Pancreas (tissue), 10 donors: ENCODE measurements at regions not wholly inside any gene's neighbourhood (a gene's known extent, or its start where the extent isn't known, plus 50 kb on each side); places are given as distances from the start of the nearest gene placed in this dataset.

Experiments
- ATAC-seq, 4 donors: fragments of 200-7000 bp; cut with Tn5 transposase; one replicate each; pipeline versions ENCODE4 v1.8.0 to v1.9.1; 2020; ENCODE audit warnings: mild to moderate bottlenecking in 4 of 4, moderate library complexity in 4 of 4
- DNase-seq, 6 donors: peaks; one replicate each; pipeline ENCODE4 v3.0.0-alpha.2; 2020
- FAIRE-seq: peaks from 2 replicates; lab custom pipeline; 2012; peaks lifted over from hg19 to GRCh38; lab: Jason Lieb, UNC
- H3K27ac ChIP-seq, 4 donors: fragments of 200-600 bp; sonication (generic); 1 replicate in 3 of 4; 2 replicates in 1 of 4; pipeline versions ENCODE4 v1.5.0 to v1.8.0; 2020
- H3K27me3 ChIP-seq, 4 donors: fragments of 200-600 bp; one replicate each; pipeline ENCODE4 v1.8.0; 2021
- H3K36me3 ChIP-seq, 3 donors: fragments of 200-600 bp; sonication (generic) in 1 of 3; one replicate each; pipeline versions ENCODE4 v1.5.0 to v1.8.0; 2020 to 2021
- H3K4me1 ChIP-seq, 3 donors: fragments of 200-600 bp; one replicate each; pipeline ENCODE4 v1.8.0; 2021
- H3K4me3 ChIP-seq, 4 donors: fragments of 200-600 bp; sonication (generic) in 2 of 4; one replicate each; pipeline versions ENCODE4 v1.5.0 to v1.8.0; 2020 to 2021
- H3K9me3 ChIP-seq, 4 donors: fragments of 200-600 bp; one replicate each; pipeline ENCODE4 v1.8.0; 2021
- WGBS, 2 donors: extraction: QIAGEN DNeasy Blood & Tissue Kit; methylation state at CpG; one replicate each; pipeline ENCODE4 v1.1.7; 2013; 5-methylcytosine and 5-hydroxymethylcytosine counted together
- intact Hi-C, 3 donors: fragments of 100-400 bp; cut with DNase I; formaldehyde crosslinking; loops; one replicate each; pipeline versions ENCODE4 v1.11.1 to v1.14.2; 2022
- TF ChIP-seq, protein P1 (sequence below), 4 donors: fragments of 200-600 bp; sonication (generic) in 3 of 4; IDR thresholded peaks; one replicate each; pipeline versions ENCODE4 v1.5.0 to v1.8.0; 2021; ENCODE audit warnings: antibody characterized with exemption in 4 of 4
- donor health status: healthy with polysubstance abuse.
- donor health status: DM: no; HTN: no; CAD: no; lungs with moderate emphysema.
- donor health status: DM: no; HTN: no; CAD: no.
- donor health status: control.
- donor health status: control.
- donor health status: Bipolar disorder and iron deficiency.
- donor health status: DM: yes; HTN: yes; CAD: no.
- donor health status: DM: no; HTN: no; CAD: no.
- donor health status: DM: no; HTN: no; CAD: no.
- donor health status: DM: yes; HTN: yes; CAD: no.

DNA sequence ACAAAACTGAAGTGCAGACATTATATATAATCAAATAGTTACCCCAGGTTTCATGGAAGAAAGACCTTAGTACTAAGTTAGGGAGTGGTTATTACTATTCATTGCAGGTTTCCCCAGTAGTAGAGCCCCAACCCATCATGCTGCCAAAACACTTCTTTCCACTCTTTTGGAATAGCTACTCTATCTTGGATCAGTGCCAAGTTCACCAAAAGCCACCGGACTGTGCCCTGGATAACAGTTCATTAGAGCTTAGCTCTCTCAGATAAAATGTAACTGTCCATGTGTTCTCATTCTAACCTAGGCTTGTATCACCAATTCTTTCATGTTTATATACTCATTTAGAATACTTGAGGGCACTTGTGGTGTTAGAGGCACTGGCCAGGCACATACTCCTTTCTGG, 540.1 kb upstream of the C16orf82 start:
- no peak for FAIRE-seq
- H3K9me3 ChIP-seq: no peaks in the 10 kb centered on the region
- H3K27me3 ChIP-seq: no peaks in the 10 kb centered on the region
- ATAC-seq: no peak
- no peak overlapping the region for H3K4me3 ChIP-seq
- no peak for DNase-seq
- intact Hi-C loops: no loop called here
- H3K36me3 ChIP-seq: no peaks in the 10 kb centered on the region
- TF ChIP-seq, protein P1, sequence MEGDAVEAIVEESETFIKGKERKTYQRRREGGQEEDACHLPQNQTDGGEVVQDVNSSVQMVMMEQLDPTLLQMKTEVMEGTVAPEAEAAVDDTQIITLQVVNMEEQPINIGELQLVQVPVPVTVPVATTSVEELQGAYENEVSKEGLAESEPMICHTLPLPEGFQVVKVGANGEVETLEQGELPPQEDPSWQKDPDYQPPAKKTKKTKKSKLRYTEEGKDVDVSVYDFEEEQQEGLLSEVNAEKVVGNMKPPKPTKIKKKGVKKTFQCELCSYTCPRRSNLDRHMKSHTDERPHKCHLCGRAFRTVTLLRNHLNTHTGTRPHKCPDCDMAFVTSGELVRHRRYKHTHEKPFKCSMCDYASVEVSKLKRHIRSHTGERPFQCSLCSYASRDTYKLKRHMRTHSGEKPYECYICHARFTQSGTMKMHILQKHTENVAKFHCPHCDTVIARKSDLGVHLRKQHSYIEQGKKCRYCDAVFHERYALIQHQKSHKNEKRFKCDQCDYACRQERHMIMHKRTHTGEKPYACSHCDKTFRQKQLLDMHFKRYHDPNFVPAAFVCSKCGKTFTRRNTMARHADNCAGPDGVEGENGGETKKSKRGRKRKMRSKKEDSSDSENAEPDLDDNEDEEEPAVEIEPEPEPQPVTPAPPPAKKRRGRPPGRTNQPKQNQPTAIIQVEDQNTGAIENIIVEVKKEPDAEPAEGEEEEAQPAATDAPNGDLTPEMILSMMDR (IDR thresholded peaks at IDR 0.05): no peak
- no peak overlapping the region for H3K27ac ChIP-seq
- WGBS, 2 donors: 40 to 65% methylated on average over 1 of the region's 1 CpG
- no peaks in the 10 kb centered on the region for H3K4me1 ChIP-seq

DNA sequence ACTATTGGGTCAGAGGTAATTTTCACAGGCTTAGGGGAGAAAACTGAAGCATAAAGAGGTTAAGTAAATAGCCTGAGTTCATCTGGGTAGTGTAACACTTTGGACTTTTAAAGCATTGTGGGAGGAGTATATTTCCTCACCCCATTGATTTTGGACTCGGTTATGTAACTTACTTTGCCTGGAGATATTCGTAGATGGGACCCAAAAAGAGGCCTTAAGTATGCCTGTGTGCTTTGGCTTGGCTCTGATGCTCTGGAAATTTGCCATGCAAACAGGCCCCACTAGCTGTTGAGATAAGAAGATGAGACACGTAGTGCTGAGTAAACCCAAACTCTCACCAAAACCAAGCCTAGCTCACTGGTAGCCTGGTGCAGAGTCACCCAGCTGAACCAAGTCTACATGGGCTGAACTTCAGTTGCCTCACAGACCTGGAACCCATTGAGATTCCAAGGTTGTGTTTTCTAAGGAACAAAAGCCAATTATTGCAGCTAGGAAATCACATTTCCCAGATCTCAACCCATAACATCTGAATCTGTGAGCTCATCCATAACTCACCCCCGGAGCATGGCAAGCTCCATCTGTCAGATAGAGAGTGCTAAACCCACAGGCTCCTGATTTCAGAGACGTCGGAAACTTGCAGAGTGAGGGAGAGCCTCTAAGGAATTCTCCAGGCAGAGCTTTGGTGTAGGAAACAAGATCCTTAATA, 536.0 kb upstream of the C16orf82 start:
- WGBS, 2 donors: 45 to 51% methylated on average over 6 of the region's 6 CpGs
- no peaks in the 10 kb centered on the region for H3K4me1 ChIP-seq
- no peak overlapping the region for H3K27ac ChIP-seq
- no peak for DNase-seq
- H3K4me3 ChIP-seq: no peak overlapping the region
- H3K27me3 ChIP-seq: no peaks in the 10 kb centered on the region
- intact Hi-C loops: no loop called here
- TF ChIP-seq, protein P1 (IDR thresholded peaks at IDR 0.05): no peak
- H3K36me3 ChIP-seq: no peaks in the 10 kb centered on the region
- no peaks in the 10 kb centered on the region for H3K9me3 ChIP-seq
- no peak for ATAC-seq
- no peak for FAIRE-seq

DNA sequence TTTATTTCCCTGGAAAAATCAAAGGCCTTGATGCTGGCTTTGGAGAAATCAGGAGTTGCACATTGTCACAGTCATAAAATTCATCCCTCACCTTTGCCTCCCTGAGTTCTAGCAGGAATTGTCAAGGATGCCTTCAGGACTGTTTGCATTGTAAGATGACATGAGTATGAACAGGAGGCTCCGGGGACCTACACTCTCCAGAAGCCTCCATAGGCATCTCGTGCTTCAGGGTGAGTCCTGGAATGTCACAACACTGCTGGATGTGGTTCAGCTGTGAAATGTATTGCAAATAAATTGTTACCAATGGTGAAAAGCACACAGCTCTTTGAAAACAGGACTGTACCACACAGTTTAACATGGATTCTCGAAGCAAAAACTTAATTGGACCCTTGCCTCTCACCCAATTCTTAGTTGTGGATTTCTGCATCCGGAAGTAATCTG, 535.4 kb upstream of the C16orf82 start:
- Histone ChIP-seq H3K9me3 (no peaks in the 10 kb centered on the region), H3K4me1 (no peaks in the 10 kb centered on the region), H3K27me3 (no peaks in the 10 kb centered on the region), H3K27ac (no peak overlapping the region), H3K36me3 (no peaks in the 10 kb centered on the region), H3K4me3 (no peak overlapping the region)
- TF ChIP-seq, protein P1 (IDR thresholded peaks at IDR 0.05): no peak
- intact Hi-C loops: no loop called here
- 60 to 66% methylated on average over 4 of the region's 4 CpGs for WGBS, 2 donors
- ATAC-seq (no peak), DNase-seq (no peak), FAIRE-seq (no peak)

DNA sequence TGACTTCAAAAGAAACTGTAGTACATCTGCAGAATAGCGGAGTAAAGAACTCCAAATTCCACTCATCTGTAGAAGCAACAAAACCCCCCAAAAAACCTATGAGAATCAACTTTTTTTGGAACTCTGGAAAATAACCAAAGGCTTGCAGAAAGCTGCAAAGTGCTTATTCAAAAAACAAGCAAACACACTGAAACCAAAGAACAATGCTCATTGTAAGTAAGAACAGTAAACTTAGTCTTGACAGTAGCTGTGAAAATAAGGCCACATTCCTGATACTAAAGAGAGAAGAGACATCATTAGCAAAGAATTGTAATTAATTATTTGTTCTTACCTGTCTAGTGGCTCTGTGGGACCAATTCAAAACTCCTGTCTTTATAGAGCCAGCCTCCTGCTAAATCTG, 534.3 kb upstream of the C16orf82 start:
- TF ChIP-seq, protein P1 (IDR thresholded peaks at IDR 0.05): no peak
- H3K9me3 ChIP-seq: no peaks in the 10 kb centered on the region
- DNase-seq (no peak), ATAC-seq (no peak), FAIRE-seq (no peak)
- 86 to 91% methylated on average over 1 of the region's 1 CpG for WGBS, 2 donors
- intact Hi-C loops: no loop called here
- H3K4me3 ChIP-seq: no peak overlapping the region
- H3K27me3 ChIP-seq: no peaks in the 10 kb centered on the region
- H3K4me1 ChIP-seq: no peaks in the 10 kb centered on the region
- H3K27ac ChIP-seq: no peak overlapping the region
- H3K36me3 ChIP-seq: no peaks in the 10 kb centered on the region

DNA sequence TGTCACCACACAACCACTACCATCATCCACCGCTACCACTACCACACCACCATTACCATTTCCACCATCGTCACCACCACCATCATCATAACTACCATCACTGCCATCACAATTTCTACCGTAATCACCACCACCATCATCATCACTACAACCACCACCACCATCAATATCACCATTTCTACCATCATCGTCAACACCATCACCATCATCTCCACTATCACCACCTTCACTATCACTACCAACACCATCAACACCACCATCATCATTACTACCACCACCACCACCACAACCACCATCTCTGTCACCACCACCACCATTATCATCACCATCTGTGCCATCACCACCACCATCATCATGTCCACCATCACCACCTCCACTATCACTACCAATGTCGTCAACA, 524.5 kb upstream of the C16orf82 start:
- no peak overlapping the region for H3K4me3 ChIP-seq
- H3K9me3 ChIP-seq: no peaks in the 10 kb centered on the region
- 85 to 98% methylated on average over 5 of the region's 5 CpGs for WGBS, 2 donors
- TF ChIP-seq, protein P1 (IDR thresholded peaks at IDR 0.05): no peak
- no peak for ATAC-seq
- no peak for DNase-seq
- no peak overlapping the region for H3K27ac ChIP-seq
- H3K4me1 ChIP-seq: no peaks in the 10 kb centered on the region
- H3K27me3 ChIP-seq: peaks cover 0 to 3% (median 0%) of the 10 kb centered on the region in 4 donors
- no peaks in the 10 kb centered on the region for H3K36me3 ChIP-seq
- intact Hi-C loops: no loop called here
- FAIRE-seq: no peak
